ENCODE measurements at regions not wholly inside any gene's neighbourhood (a gene's known extent, or its start where the extent isn't known, plus 50 kb on each side); places are given as distances from the start of the nearest gene placed in this dataset.
A peak's percentile ranks its signal among the peaks of the same experiment; 100 is the strongest.
"Not testable (repeated sequence)": the region's sequence is repeated elsewhere in the genome, so short reads cannot be mapped to it uniquely, and the experiment has no call there.

GRCh38 chr3:150336363-150336762 is 71.7 kb upstream of the TSC22D2 start:
- peaks cover 5 to 24% of the 10 kb centered on the region in 2 donors for H3K27me3 Mint-ChIP-seq
- not testable (repeated sequence) for H3K9me3 Mint-ChIP-seq; DNase-seq; H3K4me1 Mint-ChIP-seq; H3K36me3 Mint-ChIP-seq; ATAC-seq (replicated peaks); H3K4me3 Mint-ChIP-seq; H3K27ac Mint-ChIP-seq

- ATAC-seq (replicated peaks), result no peak
- Mint-ChIP-seq H3K27me3 (peaks cover 5 to 24% of the 10 kb centered on the region in 2 donors), H3K4me1 (peaks cover 0 to 5% of the 10 kb centered on the region in 2 donors), H3K36me3 (no peaks in the 10 kb centered on the region), H3K9me3 (peaks cover 0 to 4% of the 10 kb centered on the region in 2 donors), H3K27ac (no peak overlapping the region), H3K4me3 (no peak overlapping the region)
- DNase-seq, result no peak
Observed at GRCh38 chr3:150335631-150336030, 72.5 kb upstream of the TSC22D2 start.

GRCh38 chr3:150334974-150335373 is 73.1 kb upstream of the TSC22D2 start:
- peaks cover 0 to 6% of the 10 kb centered on the region in 2 donors for H3K9me3 Mint-ChIP-seq
- DNase-seq (no peak), ATAC-seq (replicated peaks) (no peak)
- no peak overlapping the region for H3K27ac Mint-ChIP-seq
- H3K36me3 Mint-ChIP-seq, result no peaks in the 10 kb centered on the region
- peaks cover 5 to 24% of the 10 kb centered on the region in 2 donors for H3K27me3 Mint-ChIP-seq
- H3K4me1 Mint-ChIP-seq, result peaks cover 0 to 10% of the 10 kb centered on the region in 2 donors
- no peak overlapping the region for H3K4me3 Mint-ChIP-seq

GRCh38 chr3:150333477-150333876 is 74.6 kb upstream of the TSC22D2 start:
- Mint-ChIP-seq H3K36me3 (no peaks in the 10 kb centered on the region), H3K4me1 (peaks cover 0 to 21% of the 10 kb centered on the region in 2 donors), H3K4me3 (no peak overlapping the region), H3K9me3 (peaks cover 0 to 6% of the 10 kb centered on the region in 2 donors), H3K27ac (no peak overlapping the region), H3K27me3 (peaks cover 6 to 17% of the 10 kb centered on the region in 2 donors)
- DNase-seq (no peak), ATAC-seq (replicated peaks) (no peak)

GRCh38 chr3:150331978-150332568 is 76.0 kb upstream of the TSC22D2 start:
- Mint-ChIP-seq H3K4me3 (no peak overlapping the region), H3K27ac (no peak overlapping the region), H3K36me3 (no peaks in the 10 kb centered on the region), H3K9me3 (peaks cover 0 to 2% of the 10 kb centered on the region in 2 donors), H3K27me3 (peaks cover 11 to 17% of the 10 kb centered on the region in 2 donors), H3K4me1 (peaks cover 0 to 21% of the 10 kb centered on the region in 2 donors)
- DNase-seq, result no peak
- no peak for ATAC-seq (replicated peaks)

GRCh38 chr3:150330872-150331271 is 77.2 kb upstream of the TSC22D2 start:
- H3K27ac Mint-ChIP-seq, result no peak overlapping the region
- peaks cover 0 to 21% of the 10 kb centered on the region in 2 donors for H3K4me1 Mint-ChIP-seq

GRCh38 chr3:150330174-150330573 is 77.9 kb upstream of the TSC22D2 start:
- H3K27ac Mint-ChIP-seq, result no peak overlapping the region

More at GRCh38 chr3:150330872-150331271, 77.2 kb upstream of the TSC22D2 start:
- DNase-seq, result no peak
- peaks cover 11 to 12% of the 10 kb centered on the region in 2 donors for H3K27me3 Mint-ChIP-seq
- no peaks in the 10 kb centered on the region for H3K36me3 Mint-ChIP-seq
- H3K9me3 Mint-ChIP-seq, result peaks cover 0 to 2% of the 10 kb centered on the region in 2 donors
- H3K4me3 Mint-ChIP-seq, result no peak overlapping the region
- ATAC-seq (replicated peaks), result no peak

GRCh38 chr3:150329408-150329807 is 78.7 kb upstream of the TSC22D2 start:
- ATAC-seq (replicated peaks) (peak; percentile 67 to 75), DNase-seq (no peak)
- Mint-ChIP-seq H3K4me1 (peaks cover 2 to 28% of the 10 kb centered on the region in 2 donors), H3K4me3 (no peak overlapping the region), H3K27ac (no peak overlapping the region), H3K27me3 (peaks cover 10 to 11% of the 10 kb centered on the region in 2 donors), H3K36me3 (no peaks in the 10 kb centered on the region), H3K9me3 (peaks cover 0 to 2% of the 10 kb centered on the region in 2 donors)

More at GRCh38 chr3:150330174-150330573, 77.9 kb upstream of the TSC22D2 start:
- H3K36me3 Mint-ChIP-seq, result no peaks in the 10 kb centered on the region
- no peak overlapping the region for H3K4me3 Mint-ChIP-seq
- DNase-seq (no peak), ATAC-seq (replicated peaks) (no peak)
- peaks cover 0 to 2% of the 10 kb centered on the region in 2 donors for H3K9me3 Mint-ChIP-seq
- H3K4me1 Mint-ChIP-seq, result peaks cover 1 to 25% of the 10 kb centered on the region in 2 donors
- peaks cover 10 to 11% of the 10 kb centered on the region in 2 donors for H3K27me3 Mint-ChIP-seq

GRCh38 chr3:150328654-150329040 is 79.5 kb upstream of the TSC22D2 start:
- DNase-seq (no peak), ATAC-seq (replicated peaks) (no peak)
- Mint-ChIP-seq H3K9me3 (peaks cover 0 to 2% of the 10 kb centered on the region in 2 donors), H3K27me3 (peaks cover 10 to 11% of the 10 kb centered on the region in 2 donors), H3K4me3 (no peak overlapping the region), H3K4me1 (peaks cover 2 to 28% of the 10 kb centered on the region in 2 donors), H3K36me3 (no peaks in the 10 kb centered on the region), H3K27ac (no peak overlapping the region)

- no peak overlapping the region for H3K4me3 Mint-ChIP-seq
- H3K9me3 Mint-ChIP-seq, result peaks cover 0 to 3% of the 10 kb centered on the region in 2 donors
- no peak for ATAC-seq (replicated peaks)
- no peak for DNase-seq
- H3K36me3 Mint-ChIP-seq, result no peaks in the 10 kb centered on the region
- peaks cover 10 to 11% of the 10 kb centered on the region in 2 donors for H3K27me3 Mint-ChIP-seq
- H3K27ac Mint-ChIP-seq, result no peak overlapping the region
- H3K4me1 Mint-ChIP-seq, result peaks cover 2 to 28% of the 10 kb centered on the region in 2 donors
Observed at GRCh38 chr3:150327678-150328653, 80.1 kb upstream of the TSC22D2 start.

- DNase-seq (no peak), ATAC-seq (replicated peaks) (no peak)
- H3K4me3 Mint-ChIP-seq, result no peak overlapping the region
- peaks cover 10 to 11% of the 10 kb centered on the region in 2 donors for H3K27me3 Mint-ChIP-seq
- H3K4me1 Mint-ChIP-seq, result peaks cover 11 to 23% of the 10 kb centered on the region in 2 donors
- no peak overlapping the region for H3K27ac Mint-ChIP-seq
- no peaks in the 10 kb centered on the region for H3K36me3 Mint-ChIP-seq
- peaks cover 0 to 10% of the 10 kb centered on the region in 2 donors for H3K9me3 Mint-ChIP-seq
Observed at GRCh38 chr3:150324788-150325187, 83.3 kb upstream of the TSC22D2 start.

GRCh38 chr3:150324245-150324644 is 83.9 kb upstream of the TSC22D2 start:
- peaks cover 0 to 10% of the 10 kb centered on the region in 2 donors for H3K9me3 Mint-ChIP-seq
- no peak overlapping the region for H3K27ac Mint-ChIP-seq
- H3K27me3 Mint-ChIP-seq, result peaks cover 10 to 11% of the 10 kb centered on the region in 2 donors
- no peak overlapping the region for H3K4me3 Mint-ChIP-seq
- H3K36me3 Mint-ChIP-seq, result no peaks in the 10 kb centered on the region
- peaks cover 11 to 17% of the 10 kb centered on the region in 2 donors for H3K4me1 Mint-ChIP-seq
- ATAC-seq (replicated peaks) (no peak), DNase-seq (no peak)

GRCh38 chr3:150323770-150324169 is 84.3 kb upstream of the TSC22D2 start:
- DNase-seq (no peak), ATAC-seq (replicated peaks) (no peak)
- peaks cover 11 to 14% of the 10 kb centered on the region in 2 donors for H3K4me1 Mint-ChIP-seq
- H3K27me3 Mint-ChIP-seq, result peaks cover 10 to 11% of the 10 kb centered on the region in 2 donors
- no peaks in the 10 kb centered on the region for H3K36me3 Mint-ChIP-seq
- peaks cover 0 to 10% of the 10 kb centered on the region in 2 donors for H3K9me3 Mint-ChIP-seq
- no peak overlapping the region for H3K27ac Mint-ChIP-seq
- H3K4me3 Mint-ChIP-seq, result no peak overlapping the region

- H3K9me3 Mint-ChIP-seq, result not testable (repeated sequence)
Observed at GRCh38 chr3:150323091-150323490, 85.0 kb upstream of the TSC22D2 start.

More at GRCh38 chr3:150323091-150323490, 85.0 kb upstream of the TSC22D2 start:
- H3K4me1 Mint-ChIP-seq, result peaks cover 11 to 14% of the 10 kb centered on the region in 2 donors
- DNase-seq; H3K36me3 Mint-ChIP-seq; H3K4me3 Mint-ChIP-seq; H3K27ac Mint-ChIP-seq; ATAC-seq (replicated peaks): not testable (repeated sequence)
- peaks cover 10% of the 10 kb centered on the region in 2 donors for H3K27me3 Mint-ChIP-seq

All from stimulated activated naive B cell treated with anti-CD40 and anti-IgM and Interleukin-4, amounts not matched to agents 10 μg/mL and 1 μg/mL and 100 μg/mL, for 72 hours (primary cell).